ENCODE measurements at regions not wholly inside any gene's neighbourhood (a gene's known extent, or its start where the extent isn't known, plus 50 kb on each side); places are given as distances from the start of the nearest gene placed in this dataset.

GRCh38 chr4:18931643-18932377, 910.3 kb upstream of the LCORL start:
- WGBS (ENCODE audit: insufficient coverage) = no CpG with 5 or more reads among the region's 1 CpG
- H3K4me3 Mint-ChIP-seq = no peak overlapping the region
- Histone ChIP-seq H3K4me1 (ENCODE audit: control insufficient read depth in 1 of 2, insufficient read depth in 2 of 2, low read length in 2 of 2) (no peaks in the 10 kb centered on the region), H3K36me3 (replicated peaks in 1 of 2; ENCODE audit: control insufficient read depth in 1 of 2, insufficient read depth in 2 of 2, low read length in 2 of 2) (no peaks in the 10 kb centered on the region), H3K79me2 (ENCODE audit: insufficient read depth, low read length) (no peaks in the 10 kb centered on the region), H3K9me3 (replicated peaks in 1 of 2; ENCODE audit: control insufficient read depth in 1 of 2, insufficient read depth in 1 of 2, low read length in 2 of 2) (peaks cover 0 to 3% of the 10 kb centered on the region in 2 donors), H2AFZ (ENCODE audit: insufficient read depth, low read depth, low read length, poor library complexity, severe bottlenecking) (no peak overlapping the region), H3K4me2 (replicated peaks; ENCODE audit: extremely low read depth, low read length, poor library complexity, severe bottlenecking) (no peak overlapping the region), H3K9ac (ENCODE audit: insufficient read depth, low read length, poor library complexity, severe bottlenecking) (no peak overlapping the region), H4K20me1 (ENCODE audit: insufficient read depth, low read length) (no peaks in the 10 kb centered on the region), H3K4me3 (replicated peaks in 1 of 3; ENCODE audit: low read depth in 2 of 3, low read length in 3 of 3) (no peak overlapping the region), H3K27me3 (ENCODE audit: control insufficient read depth in 2 of 2, insufficient read depth in 2 of 2, low read length in 2 of 2) (no peaks in the 10 kb centered on the region), H3K27ac (ENCODE audit: low read depth in 1 of 2, low read length in 2 of 2) (no peak overlapping the region)
- DNase-seq = no peak
- H3K27ac Mint-ChIP-seq = no peak overlapping the region
- no peaks in the 10 kb centered on the region for H3K36me3 Mint-ChIP-seq
- intact Hi-C loops (cut with micrococcal nuclease) = no loop called here
- H3K27me3 Mint-ChIP-seq (ENCODE audit: low read depth in 3 of 3) = no peaks in the 10 kb centered on the region
- no peaks in the 10 kb centered on the region for H3K4me1 Mint-ChIP-seq
- H3K9me3 Mint-ChIP-seq = peaks cover 0 to 7% (median 2%) of the 10 kb centered on the region in 7 donors
- TF ChIP-seq CTCF (IDR thresholded peaks at IDR 0.05) = no peak

GRCh38 chr4:18930487-18930886, 908.9 kb upstream of the LCORL start:
- Mint-ChIP-seq H3K36me3 (no peaks in the 10 kb centered on the region), H3K9me3 (peaks cover 0 to 3% (median 0%) of the 10 kb centered on the region in 7 donors), H3K4me3 (no peak overlapping the region), H3K4me1 (no peaks in the 10 kb centered on the region), H3K27me3 (ENCODE audit: low read depth in 3 of 3) (no peaks in the 10 kb centered on the region), H3K27ac (no peak overlapping the region)
- no peak for TF ChIP-seq CTCF (IDR thresholded peaks at IDR 0.05)
- no peaks in the 10 kb centered on the region for H3K79me2 ChIP-seq (ENCODE audit: insufficient read depth, low read length)
- no peak overlapping the region for H3K4me3 ChIP-seq (replicated peaks in 1 of 3; ENCODE audit: low read depth in 2 of 3, low read length in 3 of 3)
- no peak overlapping the region for H3K9ac ChIP-seq (ENCODE audit: insufficient read depth, low read length, poor library complexity, severe bottlenecking)
- H3K4me1 ChIP-seq (ENCODE audit: control insufficient read depth in 1 of 2, insufficient read depth in 2 of 2, low read length in 2 of 2) = no peaks in the 10 kb centered on the region
- H3K36me3 ChIP-seq (replicated peaks in 1 of 2; ENCODE audit: control insufficient read depth in 1 of 2, insufficient read depth in 2 of 2, low read length in 2 of 2) = no peaks in the 10 kb centered on the region
- no peak overlapping the region for H3K27ac ChIP-seq (ENCODE audit: low read depth in 1 of 2, low read length in 2 of 2)
- H3K4me2 ChIP-seq (replicated peaks; ENCODE audit: extremely low read depth, low read length, poor library complexity, severe bottlenecking) = no peak overlapping the region
- intact Hi-C loops (cut with micrococcal nuclease) = no loop called here
- 80% methylated on average over 2 of the region's 6 CpGs for WGBS (ENCODE audit: insufficient coverage)
- no peak overlapping the region for H2AFZ ChIP-seq (ENCODE audit: insufficient read depth, low read depth, low read length, poor library complexity, severe bottlenecking)
- H3K27me3 ChIP-seq (ENCODE audit: control insufficient read depth in 2 of 2, insufficient read depth in 2 of 2, low read length in 2 of 2) = no peaks in the 10 kb centered on the region
- no peaks in the 10 kb centered on the region for H4K20me1 ChIP-seq (ENCODE audit: insufficient read depth, low read length)
- H3K9me3 ChIP-seq (replicated peaks in 1 of 2; ENCODE audit: control insufficient read depth in 1 of 2, insufficient read depth in 1 of 2, low read length in 2 of 2) = peaks cover 0 to 3% of the 10 kb centered on the region in 2 donors
- DNase-seq = no peak
